ENCODE measurements at regions not wholly inside any gene's neighbourhood (a gene's known extent, or its start where the extent isn't known, plus 50 kb on each side); places are given as distances from the start of the nearest gene placed in this dataset.
A peak's percentile ranks its signal among the peaks of the same experiment; 100 is the strongest.

GRCh38 chr1:55904541-55904940 lies 674.8 kb downstream of the PLPP3 start:
- intact Hi-C loops (cut with DNase I) = no loop called here
- Histone ChIP-seq H3K4me3 (no peak overlapping the region), H3K9me3 (no peaks in the 10 kb centered on the region), H3K27ac (no peak overlapping the region), H3K27me3 (no peaks in the 10 kb centered on the region), H3K4me1 (no peaks in the 10 kb centered on the region), H3K36me3 (no peaks in the 10 kb centered on the region)
- ATAC-seq (no peak), DNase-seq (no peak)
- no peak for TF ChIP-seq POLR2A (IDR thresholded peaks at IDR 0.05)
- no peak for TF ChIP-seq CTCF (IDR thresholded peaks at IDR 0.05)
- 80% methylated on average over 3 of the region's 3 CpGs for WGBS (ENCODE audit: insufficient coverage, low coverage, low lambda C conversion rate, missing lambda C conversion rate)

GRCh38 chr1:55898181-55898580 lies 681.2 kb downstream of the PLPP3 start:
- ATAC-seq = peak in 1 of 4 donors; percentile 45
- Histone ChIP-seq H3K27ac (no peak overlapping the region), H3K4me1 (no peaks in the 10 kb centered on the region), H3K4me3 (no peak overlapping the region), H3K27me3 (no peaks in the 10 kb centered on the region), H3K9me3 (no peaks in the 10 kb centered on the region), H3K36me3 (no peaks in the 10 kb centered on the region)
- 95% methylated on average over 1 of the region's 1 CpG for WGBS (ENCODE audit: insufficient coverage, low coverage, low lambda C conversion rate, missing lambda C conversion rate)
- TF ChIP-seq POLR2A (IDR thresholded peaks at IDR 0.05) = no peak
- no peak for TF ChIP-seq CTCF (IDR thresholded peaks at IDR 0.05)
- intact Hi-C loops (cut with DNase I) = loop anchor here in 1 of 2 donors (10.0 kb wide), 1 partner anchor 613 kb away; no protein-coding TSS in a partner anchor
- DNase-seq = no peak

GRCh38 chr1:55896210-55896609 lies 681.0 kb upstream of the USP24 start:
- TF ChIP-seq CTCF (IDR thresholded peaks at IDR 0.05) (no peak), POLR2A (IDR thresholded peaks at IDR 0.05) (no peak)
- H3K4me1 ChIP-seq = no peaks in the 10 kb centered on the region
- H3K4me3 ChIP-seq = no peak overlapping the region
- ATAC-seq (no peak), DNase-seq (no peak)
- intact Hi-C loops (cut with DNase I) = loop anchor here in 1 of 2 donors (10.0 kb wide), 1 partner anchor 611 kb away; no protein-coding TSS in a partner anchor
- H3K36me3 ChIP-seq = no peaks in the 10 kb centered on the region
- H3K27me3 ChIP-seq = no peaks in the 10 kb centered on the region
- H3K27ac ChIP-seq = no peak overlapping the region
- no peaks in the 10 kb centered on the region for H3K9me3 ChIP-seq
- 57% methylated on average over 5 of the region's 5 CpGs for WGBS (ENCODE audit: insufficient coverage, low coverage, low lambda C conversion rate, missing lambda C conversion rate)

- Histone ChIP-seq H3K27ac (no peak overlapping the region), H3K27me3 (no peaks in the 10 kb centered on the region), H3K36me3 (no peaks in the 10 kb centered on the region), H3K9me3 (no peaks in the 10 kb centered on the region), H3K4me1 (no peaks in the 10 kb centered on the region), H3K4me3 (no peak overlapping the region)
- no peak for TF ChIP-seq CTCF (IDR thresholded peaks at IDR 0.05)
- no peak for TF ChIP-seq POLR2A (IDR thresholded peaks at IDR 0.05)
- WGBS (ENCODE audit: insufficient coverage, low coverage, low lambda C conversion rate, missing lambda C conversion rate) = 41% methylated on average over 2 of the region's 2 CpGs
- intact Hi-C loops (cut with DNase I) = loop anchor here in 1 of 2 donors (10.0 kb wide), 1 partner anchor 610 kb away; no protein-coding TSS in a partner anchor
- ATAC-seq = no peak
- DNase-seq = no peak
These were observed 679.4 kb upstream of the USP24 start for GRCh38 chr1:55894521-55894920.

- 16% methylated on average over 2 of the region's 2 CpGs for WGBS (ENCODE audit: insufficient coverage, low coverage, low lambda C conversion rate, missing lambda C conversion rate)
- TF ChIP-seq CTCF (IDR thresholded peaks at IDR 0.05) (peak; percentile 41 to 55 (median 52)), POLR2A (IDR thresholded peaks at IDR 0.05) (no peak)
- Histone ChIP-seq H3K9me3 (no peaks in the 10 kb centered on the region), H3K36me3 (no peaks in the 10 kb centered on the region), H3K4me1 (no peaks in the 10 kb centered on the region), H3K27ac (no peak overlapping the region), H3K27me3 (no peaks in the 10 kb centered on the region), H3K4me3 (no peak overlapping the region)
- intact Hi-C loops (cut with DNase I) = loop anchor here in 1 of 2 donors (10.0 kb wide), 1 partner anchor 608 kb away; no protein-coding TSS in a partner anchor
- DNase-seq (no peak), ATAC-seq (peak; percentile 87 to 93 (median 88))
These were observed 678.0 kb upstream of the USP24 start for GRCh38 chr1:55893155-55893554.
